GM12891 (cell line): ENCODE measurements at regions not wholly inside any gene's neighbourhood (a gene's known extent, or its start where the extent isn't known, plus 50 kb on each side); places are given as distances from the start of the nearest gene placed in this dataset.

Source experiments
- DNase-seq: peaks from one replicate; pipeline ENCODE4 v3.0.0; 2011; ENCODE audit warnings: low spot score; ENCODE audit not compliant: insufficient read length
- FAIRE-seq: peaks from 2 replicates; lab custom pipeline; 2011; peaks lifted over from hg19 to GRCh38; lab: Jason Lieb, UNC
- PAX5 ChIP-seq: IDR thresholded peaks from 2 replicates; pipeline ENCODE4 v1.6.1; 2011; ENCODE audit warnings: low read length, moderate library complexity, mild to moderate bottlenecking; ENCODE audit not compliant: insufficient read depth, severe bottlenecking
- POLR2A ChIP-seq: IDR thresholded peaks from 2 replicates; pipeline ENCODE4 v1.6.1; 2011; ENCODE audit warnings: low read depth, low read length, control low read depth
- POLR2AphosphoS5 ChIP-seq: IDR thresholded peaks from 2 replicates; pipeline ENCODE4 v1.6.1; 2011; ENCODE audit warnings: low read depth, low read length, control low read depth
- POU2F2 ChIP-seq: IDR thresholded peaks from 2 replicates; pipeline ENCODE4 v1.6.1; 2011; ENCODE audit warnings: low read depth, mild to moderate bottlenecking, control low read depth, low read length, moderate library complexity
- SPI1 ChIP-seq: IDR thresholded peaks from 2 replicates; pipeline ENCODE4 v1.6.1; 2011; ENCODE audit warnings: low read depth, low read length, control low read depth
- TAF1 ChIP-seq: IDR thresholded peaks from 2 replicates; pipeline ENCODE4 v1.6.1; 2011; ENCODE audit warnings: low read depth, low read length, control low read depth

- DNase-seq (no peak), FAIRE-seq (no peak)
- no peak for TF ChIP-seq TAF1
- no peak for TF ChIP-seq PAX5
- no peak for TF ChIP-seq POLR2AphosphoS5
- TF ChIP-seq SPI1 = no peak
- TF ChIP-seq POLR2A = no peak
- TF ChIP-seq POU2F2 = no peak
These were observed 238.4 kb downstream of the MEIS1 start for GRCh38 chr2:66673286-66673685.

- TF ChIP-seq POLR2AphosphoS5 = no peak
- TF ChIP-seq SPI1 = no peak
- TF ChIP-seq POU2F2 = no peak
- no peak for TF ChIP-seq PAX5
- DNase-seq (no peak), FAIRE-seq (no peak)
These were observed 239.2 kb downstream of the MEIS1 start for GRCh38 chr2:66674087-66674486.

GRCh38 chr2:66675591-66675990 lies 240.7 kb downstream of the MEIS1 start:
- no peak for TF ChIP-seq POLR2A
- TF ChIP-seq POU2F2 = no peak
- no peak for TF ChIP-seq POLR2AphosphoS5
- no peak for FAIRE-seq
- no peak for DNase-seq

- FAIRE-seq (no peak), DNase-seq (no peak)
- TF ChIP-seq POU2F2 (no peak), PAX5 (no peak), POLR2AphosphoS5 (no peak), TAF1 (no peak), SPI1 (no peak), POLR2A (no peak)
These were observed 244.5 kb downstream of the MEIS1 start for GRCh38 chr2:66679442-66679841.

GRCh38 chr2:66682476-66682875 lies 247.6 kb downstream of the MEIS1 start:
- DNase-seq (no peak), FAIRE-seq (no peak)
- TF ChIP-seq POLR2AphosphoS5 (no peak), TAF1 (no peak), PAX5 (no peak), POLR2A (no peak), POU2F2 (no peak), SPI1 (no peak)

GRCh38 chr2:66683064-66683463 lies 248.1 kb downstream of the MEIS1 start:
- no peak for DNase-seq

GRCh38 chr2:66683599-66683998 lies 248.7 kb downstream of the MEIS1 start:
- DNase-seq (no peak), FAIRE-seq (no peak)
- TF ChIP-seq POLR2AphosphoS5 (no peak), SPI1 (no peak), TAF1 (no peak), PAX5 (no peak)

More at GRCh38 chr2:66683064-66683463, 248.1 kb downstream of the MEIS1 start:
- TF ChIP-seq TAF1 = no peak
- no peak for TF ChIP-seq POU2F2
- TF ChIP-seq SPI1 = no peak
- TF ChIP-seq POLR2AphosphoS5 = no peak
- TF ChIP-seq POLR2A = no peak
- FAIRE-seq = no peak

- DNase-seq = no peak
- FAIRE-seq = no peak
- no peak for TF ChIP-seq TAF1
- TF ChIP-seq POLR2AphosphoS5 = no peak
- TF ChIP-seq PAX5 = no peak
- TF ChIP-seq POLR2A = no peak
- TF ChIP-seq SPI1 = no peak
- no peak for TF ChIP-seq POU2F2
These were observed 249.4 kb downstream of the MEIS1 start for GRCh38 chr2:66684289-66684688.

- no peak for DNase-seq
These were observed 251.8 kb downstream of the MEIS1 start for GRCh38 chr2:66686755-66687154.

GRCh38 chr2:66688951-66689350 lies 254.0 kb downstream of the MEIS1 start:
- no peak for FAIRE-seq

More at GRCh38 chr2:66686755-66687154, 251.8 kb downstream of the MEIS1 start:
- FAIRE-seq = no peak
- TF ChIP-seq TAF1 (no peak), POLR2AphosphoS5 (no peak), POU2F2 (no peak), SPI1 (no peak), PAX5 (no peak), POLR2A (no peak)

GRCh38 chr2:66689456-66690051 lies 254.6 kb downstream of the MEIS1 start:
- FAIRE-seq = no peak
- TF ChIP-seq POLR2A (no peak), TAF1 (no peak), POU2F2 (no peak), PAX5 (no peak), POLR2AphosphoS5 (no peak), SPI1 (no peak)
- DNase-seq = no peak

More at GRCh38 chr2:66688951-66689350, 254.0 kb downstream of the MEIS1 start:
- TF ChIP-seq PAX5 (no peak), POLR2A (no peak), POU2F2 (no peak), TAF1 (no peak), SPI1 (no peak), POLR2AphosphoS5 (no peak)
- DNase-seq = no peak
